HUES64 (cell line): ENCODE measurements at regions not wholly inside any gene's neighbourhood (a gene's known extent, or its start where the extent isn't known, plus 50 kb on each side); places are given as distances from the start of the nearest gene placed in this dataset.

Experiments used
- H3K27ac ChIP-seq: 2 replicates; pipeline ENCODE4 v1.7.0; 2013; ENCODE audit warnings: low read depth, low read length, inconsistent platforms
- H3K27me3 ChIP-seq: 2 replicates; pipeline ENCODE4 v1.6.1; 2013; ENCODE audit warnings: mild to moderate bottlenecking, low read length; ENCODE audit not compliant: insufficient read depth
- H3K36me3 ChIP-seq: 2 replicates; pipeline ENCODE4 v1.6.1; 2013; ENCODE audit warnings: mild to moderate bottlenecking, low read length; ENCODE audit not compliant: insufficient read depth
- H3K4me1 ChIP-seq: 2 replicates; pipeline ENCODE4 v1.6.1; 2013; ENCODE audit warnings: mild to moderate bottlenecking, low read length, moderate library complexity; ENCODE audit not compliant: insufficient read depth
- H3K4me3 ChIP-seq: 2 replicates; pipeline ENCODE4 v1.5.1; 2013; ENCODE audit warnings: mild to moderate bottlenecking, low read length, moderate library complexity
- H3K9ac ChIP-seq: 2 replicates; pipeline ENCODE4 v1.6.1; 2013; ENCODE audit warnings: mild to moderate bottlenecking, low read depth, low read length
- H3K9me3 ChIP-seq: 2 replicates; pipeline ENCODE4 v1.6.1; 2013; ENCODE audit warnings: low read depth, low read length; ENCODE audit not compliant: insufficient read depth
- WGBS: fragments of 150-250, 120-280 bp; methylation state at CpG from one replicate; pipeline ENCODE4 v1.1.7; 2013; ENCODE audit warnings: missing lambda C conversion rate; 5-methylcytosine and 5-hydroxymethylcytosine counted together

- H3K9ac ChIP-seq = no peak overlapping the region
- no peak overlapping the region for H3K27ac ChIP-seq
- no peaks in the 10 kb centered on the region for H3K27me3 ChIP-seq
- H3K4me3 ChIP-seq = no peak overlapping the region
- H3K36me3 ChIP-seq = no peaks in the 10 kb centered on the region
- no peaks in the 10 kb centered on the region for H3K9me3 ChIP-seq
- 92% methylated on average over 2 of the region's 4 CpGs for WGBS
- H3K4me1 ChIP-seq = no peaks in the 10 kb centered on the region
These were observed 163.3 kb downstream of the BRINP2 start for GRCh38 chr1:177333936-177334595.
